Breast epithelium (tissue), 3 donors: ENCODE measurements at regions not wholly inside any gene's neighbourhood (a gene's known extent, or its start where the extent isn't known, plus 50 kb on each side); places are given as distances from the start of the nearest gene placed in this dataset.

Experiments
- CTCF ChIP-seq, 3 donors: fragments of 450-650 bp; IDR thresholded peaks; one replicate each; pipeline ENCODE4 v1.5.1; 2016 to 2017; ENCODE audit warnings: antibody characterized with exemption in 3 of 3, mild to moderate bottlenecking in 3 of 3, moderate library complexity in 3 of 3
- POLR2A ChIP-seq: fragments of 450-650 bp; IDR thresholded peaks from one replicate; pipeline ENCODE4 v1.6.1; 2016; ENCODE audit warnings: antibody characterized with exemption, mild to moderate bottlenecking, moderate library complexity

GRCh38 chr3:126290325-126290724, 66.9 kb downstream of the KLF15 start:
- no peak for TF ChIP-seq POLR2A
- no peak for TF ChIP-seq CTCF (IDR thresholded peaks at IDR 0.05)
